ENCODE measurements at regions not wholly inside any gene's neighbourhood (a gene's known extent, or its start where the extent isn't known, plus 50 kb on each side); places are given as distances from the start of the nearest gene placed in this dataset.

GRCh38 chr1:185453496-185454192 lies 136.6 kb upstream of the IVNS1ABP start (continued):
- no peak for TF ChIP-seq HMGXB4 (CRISPR knock-in tag; IDR thresholded peaks at IDR 0.05; ENCODE audit: borderline replicate concordance)
- TF ChIP-seq SMC3 (IDR thresholded peaks at IDR 0.05), result peak; percentile 24; the same call in 2 of the 3 replicates
- TF ChIP-seq MAFK (IDR thresholded peaks at IDR 0.05; ENCODE audit: partially characterized antibody), result peak; percentile 48
- TF ChIP-seq RFX5 (IDR thresholded peaks at IDR 0.05), result no peak
- TF ChIP-seq NFE2L2 (conservative IDR thresholded peaks at IDR 0.05; ENCODE audit: low read length), result no peak
- TF ChIP-seq CBX8 (IDR thresholded peaks at IDR 0.05), result no peak
- no peak for TF ChIP-seq ZSCAN20 (CRISPR knock-in tag; IDR thresholded peaks at IDR 0.05)
- no peak for TF ChIP-seq RNF2 (IDR thresholded peaks at IDR 0.05; ENCODE audit: borderline replicate concordance, low read depth)
- TF ChIP-seq JUNB (IDR thresholded peaks at IDR 0.05), result peak; percentile 82
- peak; percentile 65 to 74; a peak in 3 of 5 replicates for TF ChIP-seq JUN (IDR thresholded peaks at IDR 0.05)
- no peak for TF ChIP-seq KDM5A (IDR thresholded peaks at IDR 0.05)
- TF ChIP-seq HES2 (IDR thresholded peaks at IDR 0.05), result no peak
- TF ChIP-seq USF2 (IDR thresholded peaks at IDR 0.05), result no peak
- TF ChIP-seq POLR2AphosphoS2 (conservative IDR thresholded peaks at IDR 0.05; ENCODE audit: low read length), result no peak
- no peak for TF ChIP-seq HOXB5 (CRISPR knock-in tag; IDR thresholded peaks at IDR 0.05)
- no peak for TF ChIP-seq HDAC2 (IDR thresholded peaks at IDR 0.05)
- no peak for TF ChIP-seq POLR2A (IDR thresholded peaks at IDR 0.05; ENCODE audit: low read length)
- peak; percentile 31 to 54 for TF ChIP-seq RAD21 (conservative IDR thresholded peaks at IDR 0.05 in 1 of 2, IDR thresholded peaks at IDR 0.05 in 1 of 2)
- no peak for TF ChIP-seq HOXB13 (CRISPR knock-in tag; IDR thresholded peaks at IDR 0.05; ENCODE audit: low read depth)
- TF ChIP-seq ZFP36 (IDR thresholded peaks at IDR 0.05; ENCODE audit: borderline replicate concordance, partially characterized antibody), result no peak
- TF ChIP-seq BHLHE40 (IDR thresholded peaks at IDR 0.05; ENCODE audit: low read depth, low read length), result no peak
- TF ChIP-seq EHF (CRISPR knock-in tag; IDR thresholded peaks at IDR 0.05), result no peak
- no peak for TF ChIP-seq CHD2 (IDR thresholded peaks at IDR 0.05; ENCODE audit: low read length, partially characterized antibody)
- no peak for TF ChIP-seq HEYL (CRISPR knock-in tag; IDR thresholded peaks at IDR 0.05)
- TF ChIP-seq MAZ (IDR thresholded peaks at IDR 0.05; ENCODE audit: borderline replicate concordance, low read depth, low read length), result no peak
- no peak for TF ChIP-seq HOXA7 (CRISPR knock-in tag; IDR thresholded peaks at IDR 0.05)
- TF ChIP-seq MAX (IDR thresholded peaks at IDR 0.05), result peak; percentile 51; the same call in 1 of the 2 replicates
- no peak for TF ChIP-seq CBX2 (IDR thresholded peaks at IDR 0.05; ENCODE audit: borderline replicate concordance, low read depth)
- no peak for TF ChIP-seq CHD4 (IDR thresholded peaks at IDR 0.05; ENCODE audit: borderline replicate concordance)
- no peak for TF ChIP-seq RARB (CRISPR knock-in tag; IDR thresholded peaks at IDR 0.05)
- TF ChIP-seq PBX3 (IDR thresholded peaks at IDR 0.05), result no peak
- TF ChIP-seq MYC (IDR thresholded peaks at IDR 0.05; ENCODE audit: borderline replicate concordance, low read length), result no peak
- TF ChIP-seq NR3C1 (IDR thresholded peaks at IDR 0.05), result no peak
- no peak for TF ChIP-seq NPAS2 (CRISPR knock-in tag; IDR thresholded peaks at IDR 0.05; ENCODE audit: borderline replicate concordance)
- TF ChIP-seq E2F6 (IDR thresholded peaks at IDR 0.05; ENCODE audit: borderline replicate concordance, low read depth), result no peak
- TF ChIP-seq TFCP2L1 (CRISPR knock-in tag; IDR thresholded peaks at IDR 0.05), result no peak
- TF ChIP-seq REST (IDR thresholded peaks at IDR 0.05), result no peak
